Esophagus squamous epithelium (tissue), 4 donors: ENCODE measurements at regions not wholly inside any gene's neighbourhood (a gene's known extent, or its start where the extent isn't known, plus 50 kb on each side); places are given as distances from the start of the nearest gene placed in this dataset.

ENCODE experiments used
- POLR2A ChIP-seq, 4 donors: fragments of 450-650 bp; IDR thresholded peaks; one replicate each; pipeline ENCODE4 v1.6.1; 2017; ENCODE audit warnings: antibody characterized with exemption in 4 of 4, mild to moderate bottlenecking in 4 of 4, moderate library complexity in 3 of 4
- TF ChIP-seq, protein P1 (sequence below), 6 experiments: fragments of 450-650 bp in 4 of 6; fragments of 200-600 bp in 2 of 6; sonication (generic) in 2 of 6; IDR thresholded peaks; one replicate each; pipeline ENCODE4 v1.5.1; 2016 to 2019; ENCODE audit warnings: antibody characterized with exemption in 6 of 6, mild to moderate bottlenecking in 4 of 6, moderate library complexity in 4 of 6

DNA sequence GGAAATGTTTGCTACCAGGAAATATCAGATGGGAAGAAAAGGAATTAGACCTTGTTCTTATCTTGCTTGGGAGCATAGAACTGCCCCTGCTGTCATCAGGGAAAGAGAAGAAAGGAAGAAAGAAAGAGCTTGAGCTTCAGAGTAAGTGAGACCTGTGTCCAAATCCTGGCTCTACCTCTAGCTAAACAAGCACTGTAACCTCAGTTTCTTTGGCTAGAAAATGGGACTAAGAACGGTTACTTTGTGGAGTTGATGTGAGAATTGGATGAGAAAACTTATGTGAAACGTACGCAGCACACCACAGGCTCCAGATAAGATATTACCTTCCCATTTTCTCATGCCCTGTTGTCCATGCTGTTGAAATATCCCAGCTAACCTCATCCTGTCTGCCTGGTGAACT is 57.1 kb upstream of the CREB3L1 start:
- TF ChIP-seq, protein P1, sequence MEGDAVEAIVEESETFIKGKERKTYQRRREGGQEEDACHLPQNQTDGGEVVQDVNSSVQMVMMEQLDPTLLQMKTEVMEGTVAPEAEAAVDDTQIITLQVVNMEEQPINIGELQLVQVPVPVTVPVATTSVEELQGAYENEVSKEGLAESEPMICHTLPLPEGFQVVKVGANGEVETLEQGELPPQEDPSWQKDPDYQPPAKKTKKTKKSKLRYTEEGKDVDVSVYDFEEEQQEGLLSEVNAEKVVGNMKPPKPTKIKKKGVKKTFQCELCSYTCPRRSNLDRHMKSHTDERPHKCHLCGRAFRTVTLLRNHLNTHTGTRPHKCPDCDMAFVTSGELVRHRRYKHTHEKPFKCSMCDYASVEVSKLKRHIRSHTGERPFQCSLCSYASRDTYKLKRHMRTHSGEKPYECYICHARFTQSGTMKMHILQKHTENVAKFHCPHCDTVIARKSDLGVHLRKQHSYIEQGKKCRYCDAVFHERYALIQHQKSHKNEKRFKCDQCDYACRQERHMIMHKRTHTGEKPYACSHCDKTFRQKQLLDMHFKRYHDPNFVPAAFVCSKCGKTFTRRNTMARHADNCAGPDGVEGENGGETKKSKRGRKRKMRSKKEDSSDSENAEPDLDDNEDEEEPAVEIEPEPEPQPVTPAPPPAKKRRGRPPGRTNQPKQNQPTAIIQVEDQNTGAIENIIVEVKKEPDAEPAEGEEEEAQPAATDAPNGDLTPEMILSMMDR (IDR thresholded peaks at IDR 0.05), result no peak
- TF ChIP-seq POLR2A (IDR thresholded peaks at IDR 0.05), result no peak
